ENCODE measurements at regions not wholly inside any gene's neighbourhood (a gene's known extent, or its start where the extent isn't known, plus 50 kb on each side); places are given as distances from the start of the nearest gene placed in this dataset.

GRCh38 chr12:94867066-94867855, 136.2 kb downstream of the NDUFA12 start:
- H3K36me3 Mint-ChIP-seq (ENCODE audit: insufficient read depth), result no peaks in the 10 kb centered on the region
- TF ChIP-seq CTCF (IDR thresholded peaks at IDR 0.05; ENCODE audit: unreplicated experiment), result no peak
- peaks cover 5% of the 10 kb centered on the region for H3K9me3 Mint-ChIP-seq (ENCODE audit: low read depth)
- H3K4me1 Mint-ChIP-seq (ENCODE audit: low read depth), result no peaks in the 10 kb centered on the region
- no peak for DNase-seq (ENCODE audit: low spot score, unreplicated experiment)
- peaks cover 26% of the 10 kb centered on the region for H3K27me3 Mint-ChIP-seq
- H3K4me3 Mint-ChIP-seq (ENCODE audit: low read depth), result no peak overlapping the region
- H3K27ac Mint-ChIP-seq, result no peak overlapping the region

GRCh38 chr12:94864987-94865386, 138.5 kb downstream of the NDUFA12 start:
- no peak for TF ChIP-seq CTCF (IDR thresholded peaks at IDR 0.05; ENCODE audit: unreplicated experiment)
- peaks cover 5% of the 10 kb centered on the region for H3K9me3 Mint-ChIP-seq (ENCODE audit: low read depth)
- no peaks in the 10 kb centered on the region for H3K4me1 Mint-ChIP-seq (ENCODE audit: low read depth)
- H3K27me3 Mint-ChIP-seq, result peaks cover 5% of the 10 kb centered on the region
- H3K36me3 Mint-ChIP-seq (ENCODE audit: insufficient read depth), result no peaks in the 10 kb centered on the region
- no peak for DNase-seq (ENCODE audit: low spot score, unreplicated experiment)
- no peak overlapping the region for H3K27ac Mint-ChIP-seq
- H3K4me3 Mint-ChIP-seq (ENCODE audit: low read depth), result no peak overlapping the region

GRCh38 chr12:94863321-94864035, 140.0 kb downstream of the NDUFA12 start:
- H3K27me3 Mint-ChIP-seq, result no peaks in the 10 kb centered on the region
- no peak for TF ChIP-seq CTCF (IDR thresholded peaks at IDR 0.05; ENCODE audit: unreplicated experiment)
- H3K27ac Mint-ChIP-seq, result no peak overlapping the region
- H3K4me3 Mint-ChIP-seq (ENCODE audit: low read depth), result no peak overlapping the region
- H3K9me3 Mint-ChIP-seq (ENCODE audit: low read depth), result peaks cover 5% of the 10 kb centered on the region
- no peak for DNase-seq (ENCODE audit: low spot score, unreplicated experiment)
- no peaks in the 10 kb centered on the region for H3K36me3 Mint-ChIP-seq (ENCODE audit: insufficient read depth)
- no peaks in the 10 kb centered on the region for H3K4me1 Mint-ChIP-seq (ENCODE audit: low read depth)

- Mint-ChIP-seq H3K9me3 (ENCODE audit: low read depth) (peaks cover 5% of the 10 kb centered on the region), H3K27ac (no peak overlapping the region), H3K4me1 (ENCODE audit: low read depth) (no peaks in the 10 kb centered on the region), H3K4me3 (ENCODE audit: low read depth) (no peak overlapping the region), H3K27me3 (no peaks in the 10 kb centered on the region), H3K36me3 (ENCODE audit: insufficient read depth) (no peaks in the 10 kb centered on the region)
- no peak for DNase-seq (ENCODE audit: low spot score, unreplicated experiment)
- TF ChIP-seq CTCF (IDR thresholded peaks at IDR 0.05; ENCODE audit: unreplicated experiment), result no peak
Measured at GRCh38 chr12:94862421-94862820, 141.1 kb downstream of the NDUFA12 start.

- Mint-ChIP-seq H3K36me3 (ENCODE audit: insufficient read depth) (no peaks in the 10 kb centered on the region), H3K4me1 (ENCODE audit: low read depth) (no peaks in the 10 kb centered on the region), H3K27me3 (no peaks in the 10 kb centered on the region), H3K27ac (no peak overlapping the region), H3K4me3 (ENCODE audit: low read depth) (no peak overlapping the region), H3K9me3 (ENCODE audit: low read depth) (no peaks in the 10 kb centered on the region)
- no peak for DNase-seq (ENCODE audit: low spot score, unreplicated experiment)
- no peak for TF ChIP-seq CTCF (IDR thresholded peaks at IDR 0.05; ENCODE audit: unreplicated experiment)
Measured at GRCh38 chr12:94856324-94856723, 147.2 kb downstream of the NDUFA12 start.
